Common myeloid progenitor, CD34-positive (primary cell): ENCODE measurements at regions not wholly inside any gene's neighbourhood (a gene's known extent, or its start where the extent isn't known, plus 50 kb on each side); places are given as distances from the start of the nearest gene placed in this dataset.
"Not testable (repeated sequence)": the region's sequence is repeated elsewhere in the genome, so short reads cannot be mapped to it uniquely, and the experiment has no call there.

ENCODE experiments used
- CTCF ChIA-PET: fragments of 350-600 bp; sonication (Branson Sonifier 250); formaldehyde crosslinking; loops from one replicate; lab custom pipeline; 2021; ENCODE audit warnings: antibody characterized with exemption; lab: Charles Lee
- POLR2A ChIA-PET: fragments of 350-600 bp; sonication (Branson Sonifier 250); formaldehyde crosslinking; loops from one replicate; lab custom pipeline; 2021; ENCODE audit warnings: antibody characterized with exemption; lab: Charles Lee
- DNase-seq, 3 donors: peaks; one replicate each; pipeline versions ENCODE4 v3.0.0 to v3.0.0-alpha.2; 2013
- H3K27ac ChIP-seq, 2 experiments: 1 replicate in 1 of 2; 2 replicates in 1 of 2; pipeline ENCODE4 v1.7.0; 2013; ENCODE audit warnings: inconsistent platforms in 2 of 2, low read length in 2 of 2, mild to moderate bottlenecking in 2 of 2, low read depth in 1 of 2, moderate library complexity in 1 of 2; ENCODE audit not compliant: severe bottlenecking in 2 of 2, insufficient read depth in 1 of 2, poor library complexity in 1 of 2
- H3K27me3 ChIP-seq, 5 experiments: replicated peaks in 2 of 5; 1 replicate in 3 of 5; 2 replicates in 2 of 5; pipeline versions ENCODE4 v1.6.1 to v1.7.0; 2013; ENCODE audit warnings: low read length in 4 of 5, mild to moderate bottlenecking in 2 of 5, moderate library complexity in 2 of 5, inconsistent platforms in 1 of 5; ENCODE audit not compliant: insufficient read depth in 5 of 5, control insufficient read depth in 4 of 5
- H3K36me3 ChIP-seq, 4 experiments: 1 replicate in 2 of 4; 2 replicates in 2 of 4; pipeline versions ENCODE4 v1.6.1 to v1.7.0; 2013; ENCODE audit warnings: low read length in 3 of 4, control low read depth in 1 of 4, mild to moderate bottlenecking in 1 of 4; ENCODE audit not compliant: control insufficient read depth in 4 of 4, insufficient read depth in 4 of 4
- H3K4me1 ChIP-seq, 4 experiments: 1 replicate in 3 of 4; 2 replicates in 1 of 4; pipeline versions ENCODE4 v1.6.1 to v1.7.1; 2013; ENCODE audit warnings: low read length in 3 of 4, mild to moderate bottlenecking in 3 of 4, control low read depth in 1 of 4, inconsistent platforms in 1 of 4, moderate library complexity in 1 of 4; ENCODE audit not compliant: control insufficient read depth in 4 of 4, insufficient read depth in 4 of 4; ENCODE audit errors: control extremely low read depth in 1 of 4
- H3K4me3 ChIP-seq, 7 experiments: 1 replicate in 4 of 7; 2 replicates in 3 of 7; pipeline versions ENCODE4 v1.5.1 to v1.7.0; 2013; ENCODE audit warnings: mild to moderate bottlenecking in 7 of 7, low read length in 6 of 7, moderate library complexity in 6 of 7, inconsistent platforms in 2 of 7, low read depth in 2 of 7, control low read depth in 1 of 7; ENCODE audit not compliant: insufficient read depth in 4 of 7, control insufficient read depth in 1 of 7; ENCODE audit errors: extremely low read depth in 1 of 7
- H3K9me3 ChIP-seq, 5 experiments: 1 replicate in 4 of 5; 2 replicates in 1 of 5; pipeline versions ENCODE4 v1.6.1 to v1.7.1; 2013; ENCODE audit warnings: low read length in 4 of 5, mild to moderate bottlenecking in 2 of 5, inconsistent platforms in 1 of 5, low read depth in 1 of 5, moderate library complexity in 1 of 5; ENCODE audit not compliant: control insufficient read depth in 4 of 5, insufficient read depth in 2 of 5; ENCODE audit errors: control extremely low read depth in 1 of 5
- WGBS: methylation state at CpG from one replicate; pipeline ENCODE4 v1.1.5; 2013; ENCODE audit not compliant: insufficient coverage; 5-methylcytosine and 5-hydroxymethylcytosine counted together

DNA sequence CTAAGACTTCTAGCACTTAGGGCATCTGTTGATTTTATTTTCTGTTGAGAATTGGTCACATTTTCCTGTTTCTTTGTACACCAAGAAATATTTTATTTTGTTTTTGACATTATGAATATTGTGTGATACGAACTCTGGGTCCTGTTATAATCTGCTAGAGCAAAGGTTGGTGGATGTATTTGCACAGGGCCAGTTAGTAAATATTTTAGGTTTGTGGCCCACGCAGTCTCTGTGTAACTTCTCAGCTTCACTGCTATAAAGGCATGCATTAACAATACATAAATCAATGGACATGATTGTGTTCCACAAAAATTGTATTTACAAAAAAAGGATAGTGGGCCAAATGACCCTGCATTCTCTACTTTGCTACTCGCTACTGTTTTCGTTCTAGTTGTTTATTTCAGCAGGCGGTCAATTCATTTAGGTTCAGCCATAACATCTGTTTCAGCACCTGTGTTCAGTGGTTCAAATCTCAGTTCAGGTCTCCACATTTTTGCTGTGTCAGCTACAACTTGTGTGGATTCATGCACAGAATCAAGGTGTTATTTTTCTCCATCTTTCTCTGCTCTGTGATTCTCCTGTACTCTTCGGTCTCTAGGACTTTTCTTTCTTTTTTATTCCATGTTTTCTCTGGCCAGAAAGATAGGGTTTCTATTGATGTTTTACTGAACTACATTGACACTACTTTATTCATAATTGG lies 786.2 kb downstream of the ETS1 start:
- DNase-seq, result no peak
- no peaks in the 10 kb centered on the region for H3K36me3 ChIP-seq
- ChIA-PET CTCF (interaction anchor here (1.2 to 1.6 kb wide), 2 partner anchors 10 to 11 kb away, joined by 3 to 4 read pairs; no protein-coding TSS in a partner anchor), POLR2A (no interaction called here)
- no peaks in the 10 kb centered on the region for H3K27me3 ChIP-seq
- H3K9me3 ChIP-seq, result peaks cover 0 to 3% (median 0%) of the 10 kb centered on the region in 5 experiments
- H3K4me3 ChIP-seq, result no peak overlapping the region
- no peaks in the 10 kb centered on the region for H3K4me1 ChIP-seq
- 96% methylated on average over 3 of the region's 6 CpGs for WGBS
- no peak overlapping the region for H3K27ac ChIP-seq

DNA sequence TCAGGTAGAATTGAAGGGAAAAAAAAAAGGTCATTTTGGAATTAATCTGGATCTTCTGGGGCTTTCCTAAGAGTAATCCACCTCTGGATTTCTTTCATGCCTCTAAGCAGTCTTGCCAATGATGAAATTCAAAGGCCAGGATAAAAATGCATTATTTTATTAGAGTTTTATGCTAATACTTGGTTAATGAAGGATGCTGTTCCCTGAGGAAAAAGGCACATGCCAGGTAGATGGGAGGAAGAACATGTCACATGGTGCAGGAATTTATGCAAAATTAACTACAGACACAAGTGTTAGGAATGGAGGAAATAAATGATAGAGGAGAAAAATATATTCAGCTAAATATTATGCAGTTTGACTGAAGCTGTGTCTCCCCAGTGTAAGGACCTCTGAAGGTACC lies 792.0 kb downstream of the ETS1 start:
- Histone ChIP-seq H3K36me3 (no peaks in the 10 kb centered on the region), H3K9me3 (peaks cover 0 to 3% (median 0%) of the 10 kb centered on the region in 5 experiments), H3K4me1 (no peaks in the 10 kb centered on the region), H3K4me3 (no peak overlapping the region), H3K27ac (no peak overlapping the region), H3K27me3 (no peaks in the 10 kb centered on the region)
- no peak for DNase-seq
- ChIA-PET POLR2A (no interaction called here), CTCF (no interaction called here)

DNA sequence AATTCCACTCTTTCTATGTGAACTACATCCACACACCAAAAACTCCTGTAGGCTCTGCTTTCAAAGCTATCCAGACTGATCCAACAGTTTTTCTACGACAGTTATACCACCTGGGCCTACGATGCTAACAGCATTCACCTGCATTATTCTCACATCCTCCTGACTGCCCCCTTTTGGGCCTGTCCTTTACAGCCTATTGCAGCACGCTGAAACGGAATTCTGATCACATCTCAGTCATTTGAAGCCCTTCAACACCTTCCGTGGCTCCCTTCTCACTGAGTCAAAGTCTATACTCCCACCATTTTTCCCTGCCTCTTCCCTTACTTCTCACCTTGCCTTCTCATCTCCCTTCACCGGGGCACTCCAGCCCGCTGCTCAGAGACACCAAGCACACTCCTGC lies 791.3 kb upstream of the KIRREL3 start:
- H3K27ac ChIP-seq, result no peak overlapping the region
- no peaks in the 10 kb centered on the region for H3K27me3 ChIP-seq
- ChIA-PET POLR2A (no interaction called here), CTCF (no interaction called here)
- DNase-seq, result no peak
- 95% methylated on average over 5 of the region's 7 CpGs for WGBS
- H3K9me3 ChIP-seq, result no peaks in the 10 kb centered on the region
- H3K4me3 ChIP-seq, result no peak overlapping the region
- no peaks in the 10 kb centered on the region for H3K4me1 ChIP-seq
- H3K36me3 ChIP-seq, result no peaks in the 10 kb centered on the region

DNA sequence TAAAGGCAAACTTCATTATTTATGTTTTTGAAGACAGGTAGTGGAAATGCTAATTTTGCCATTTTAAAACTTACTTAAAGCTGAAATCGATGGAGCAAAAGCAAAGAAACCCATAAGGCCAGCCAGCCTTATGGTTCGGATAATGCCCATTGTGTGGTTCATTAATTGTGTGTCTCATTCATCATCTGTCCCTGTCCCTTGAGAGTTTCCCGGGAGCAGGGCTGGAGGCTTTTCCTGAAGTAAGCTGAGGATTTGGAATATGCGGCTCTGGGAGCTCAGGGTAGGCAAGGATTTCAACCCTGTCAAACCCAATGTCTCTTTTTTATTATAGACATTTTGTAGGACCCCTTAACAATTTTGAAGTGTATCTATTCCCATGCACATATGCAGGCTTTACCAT lies 790.0 kb upstream of the KIRREL3 start:
- CTCF ChIA-PET, result interaction anchor here (0.9 to 2.1 kb wide), 5 partner anchors 11 to 320 kb away, joined by 3 to 9 read pairs (median 4); no protein-coding TSS in a partner anchor
- no peaks in the 10 kb centered on the region for H3K9me3 ChIP-seq
- POLR2A ChIA-PET, result no interaction called here
- 93% methylated on average over 3 of the region's 4 CpGs for WGBS
- H3K4me3 ChIP-seq, result no peak overlapping the region
- no peaks in the 10 kb centered on the region for H3K4me1 ChIP-seq
- H3K36me3 ChIP-seq, result no peaks in the 10 kb centered on the region
- H3K27ac ChIP-seq, result no peak overlapping the region
- H3K27me3 ChIP-seq, result no peaks in the 10 kb centered on the region
- DNase-seq, result no peak

DNA sequence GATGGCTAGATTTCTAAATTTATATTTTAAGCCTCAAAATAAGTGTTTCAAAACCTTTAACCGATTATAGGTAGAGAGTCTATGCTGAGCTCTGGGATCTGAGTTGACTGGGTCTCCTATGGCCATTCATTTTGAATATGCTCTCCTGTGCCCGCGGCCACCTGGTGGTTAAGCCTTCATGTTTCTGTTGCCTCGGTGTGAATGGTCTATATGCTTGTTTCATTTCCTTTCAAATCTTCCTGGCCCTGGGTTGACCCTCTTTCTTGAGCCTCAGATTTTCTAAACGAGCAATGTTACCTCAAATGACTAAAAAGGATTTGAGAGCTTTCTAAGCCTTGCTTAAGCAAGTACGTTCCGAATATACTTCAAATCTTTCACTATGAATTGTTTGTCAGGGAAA lies 789.4 kb upstream of the KIRREL3 start:
- ChIA-PET CTCF (interaction anchor here (0.8 to 2.1 kb wide), 5 partner anchors 12 to 319 kb away, joined by 3 to 9 read pairs (median 4); no protein-coding TSS in a partner anchor), POLR2A (no interaction called here)
- Histone ChIP-seq H3K27ac (no peak overlapping the region), H3K4me1 (no peaks in the 10 kb centered on the region), H3K9me3 (no peaks in the 10 kb centered on the region), H3K27me3 (no peaks in the 10 kb centered on the region), H3K36me3 (no peaks in the 10 kb centered on the region), H3K4me3 (no peak overlapping the region)
- DNase-seq, result peak; percentile 28 to 68 (median 68)
- WGBS, result 46% methylated on average over 4 of the region's 7 CpGs

DNA sequence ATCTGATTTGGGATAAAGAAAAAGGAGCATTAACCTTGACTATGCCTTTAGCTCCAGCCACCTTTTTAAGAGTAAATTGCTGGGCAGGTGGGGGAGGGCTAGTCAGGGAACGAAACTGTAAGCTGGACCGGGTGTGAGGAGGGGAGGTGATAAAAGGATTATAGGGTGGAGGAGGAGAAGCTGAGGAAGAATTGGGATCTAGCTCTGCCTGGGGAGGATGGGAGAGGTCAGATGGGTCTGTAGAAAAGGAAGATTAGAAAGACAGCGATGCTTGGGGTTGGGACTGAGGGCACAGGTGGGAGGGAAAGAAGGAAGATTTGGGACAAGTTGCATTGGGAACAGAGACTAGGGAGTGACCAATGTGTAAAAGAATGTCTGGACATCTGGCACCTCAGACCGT lies 772.4 kb upstream of the KIRREL3 start:
- H3K27me3 ChIP-seq, CTCF ChIA-PET, H3K36me3 ChIP-seq, DNase-seq, H3K9me3 ChIP-seq, H3K4me1 ChIP-seq, H3K27ac ChIP-seq, H3K4me3 ChIP-seq, POLR2A ChIA-PET: not testable (repeated sequence)
- WGBS, result 91% methylated on average over 4 of the region's 4 CpGs

DNA sequence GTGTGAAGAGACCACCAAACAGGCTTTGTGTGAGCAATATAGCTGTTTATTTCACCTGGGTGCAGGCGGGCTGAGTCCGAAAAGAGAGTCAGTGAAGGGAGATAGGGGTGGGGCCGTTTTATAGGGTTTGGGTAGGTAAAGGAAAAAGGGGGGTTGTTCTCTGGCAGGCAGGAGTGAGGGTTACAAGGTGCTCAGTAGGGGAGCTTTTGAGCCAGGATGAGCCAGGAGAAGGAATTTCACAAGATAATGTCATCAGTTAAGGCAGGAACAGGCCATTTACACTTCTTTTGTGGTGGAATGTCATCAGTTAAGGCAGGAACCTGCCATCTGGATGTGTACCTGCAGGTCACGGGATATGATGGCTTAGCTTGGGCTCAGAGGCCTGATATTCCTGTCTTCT lies 768.4 kb upstream of the KIRREL3 start:
- H3K4me3 ChIP-seq, H3K4me1 ChIP-seq, DNase-seq, CTCF ChIA-PET, POLR2A ChIA-PET, H3K9me3 ChIP-seq, H3K36me3 ChIP-seq, H3K27me3 ChIP-seq, H3K27ac ChIP-seq: not testable (repeated sequence)
- 80% methylated on average over 1 of the region's 4 CpGs for WGBS
